Esophagus squamous epithelium (tissue), 5 donors: ENCODE measurements at regions not wholly inside any gene's neighbourhood (a gene's known extent, or its start where the extent isn't known, plus 50 kb on each side); places are given as distances from the start of the nearest gene placed in this dataset.

ENCODE experiments used
- DNase-seq: peaks from one replicate; lab custom pipeline; 2025; lab: John Stamatoyannopoulos, UW
- H3K27ac ChIP-seq, 4 donors: fragments of 200-600 bp; sonication (generic); one replicate each; pipeline ENCODE4 v1.5.1; 2016 to 2019; ENCODE audit warnings: mild to moderate bottlenecking in 1 of 4
- H3K27me3 ChIP-seq, 4 donors: fragments of 200-600 bp; sonication (generic); 1 replicate in 3 of 4; 2 replicates in 1 of 4; pipeline versions ENCODE4 v1.5.1 to v1.6.0; 2017 to 2021; ENCODE audit warnings: antibody characterized with exemption in 1 of 4
- H3K36me3 ChIP-seq, 3 donors: fragments of 200-600 bp; sonication (generic); one replicate each; pipeline ENCODE4 v1.5.1; 2016 to 2019
- H3K4me1 ChIP-seq, 3 donors: fragments of 200-600 bp; sonication (generic); one replicate each; pipeline ENCODE4 v1.5.1; 2017 to 2019
- H3K4me3 ChIP-seq, 4 donors: fragments of 200-600 bp; sonication (generic); 1 replicate in 3 of 4; 2 replicates in 1 of 4; pipeline ENCODE4 v1.5.1; 2016 to 2019; ENCODE audit warnings: mild to moderate bottlenecking in 2 of 4, moderate library complexity in 1 of 4
- H3K9me3 ChIP-seq, 3 donors: fragments of 200-600 bp; sonication (generic); one replicate each; pipeline ENCODE4 v1.5.1; 2016 to 2019
- POLR2A ChIP-seq, 4 donors: fragments of 450-650 bp; IDR thresholded peaks; one replicate each; pipeline ENCODE4 v1.6.1; 2017; ENCODE audit warnings: antibody characterized with exemption in 4 of 4, mild to moderate bottlenecking in 4 of 4, moderate library complexity in 3 of 4
- WGBS, 2 donors: methylation state at CpG; one replicate each; pipeline ENCODE4 v1.1.5; 2018; 5-methylcytosine and 5-hydroxymethylcytosine counted together
- intact Hi-C: fragments of 100-400 bp; cut with DNase I; formaldehyde crosslinking; loops from one replicate; pipeline ENCODE4 v1.15.0; 2022
- TF ChIP-seq, protein P1 (sequence below), 6 experiments: fragments of 450-650 bp in 4 of 6; fragments of 200-600 bp in 2 of 6; sonication (generic) in 2 of 6; IDR thresholded peaks; one replicate each; pipeline ENCODE4 v1.5.1; 2016 to 2019; ENCODE audit warnings: antibody characterized with exemption in 6 of 6, mild to moderate bottlenecking in 4 of 6, moderate library complexity in 4 of 6
- donor health status: DM: yes; HTN: yes; CAD: no.

DNA sequence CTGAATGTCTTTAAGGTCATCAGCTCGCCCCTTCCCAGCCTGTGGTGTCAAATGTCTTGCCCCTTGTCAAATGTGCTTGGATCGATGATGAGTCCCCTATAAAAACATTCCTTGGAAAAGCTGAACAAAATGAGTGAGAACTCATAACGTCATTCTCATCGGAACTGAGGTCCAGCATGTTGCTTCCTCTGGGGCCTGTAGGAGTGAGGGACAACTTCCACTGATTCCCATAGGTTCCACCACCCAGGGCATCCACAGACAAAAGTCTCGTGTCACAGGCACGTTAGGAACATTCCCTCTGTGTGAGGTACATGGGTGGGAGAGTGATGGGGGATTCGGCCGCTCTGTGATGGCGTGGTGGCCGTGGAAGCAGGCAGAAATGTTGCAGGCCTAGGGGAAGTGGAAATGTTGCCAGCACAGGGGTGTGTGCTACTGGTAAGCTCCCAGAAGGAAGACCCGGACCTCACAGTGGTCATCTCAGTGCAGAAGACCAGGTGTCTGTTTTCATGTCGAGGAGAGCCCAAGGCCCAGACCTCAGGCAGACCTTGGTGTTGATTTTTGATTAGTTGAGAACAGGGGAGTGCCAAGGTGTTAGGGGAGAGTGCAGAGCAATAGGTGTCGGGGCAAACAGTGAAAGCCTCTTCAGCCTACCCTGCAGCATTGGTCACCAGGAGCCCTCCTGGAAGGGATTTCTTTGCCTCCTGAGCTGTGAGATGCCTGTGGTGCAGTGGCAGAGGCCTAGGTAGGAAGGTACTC lies 96.8 kb downstream of the SNRPN start:
- Histone ChIP-seq H3K27ac (no peak overlapping the region), H3K4me3 (peak overlapping the region in 1 of 4 donors; percentile 21), H3K27me3 (no peaks in the 10 kb centered on the region), H3K9me3 (peaks cover 14 to 100% (median 100%) of the 10 kb centered on the region in 3 donors), H3K36me3 (peaks cover 0 to 92% (median 6%) of the 10 kb centered on the region in 3 donors), H3K4me1 (no peaks in the 10 kb centered on the region)
- DNase-seq: no peak
- intact Hi-C loops: no loop called here
- WGBS, 2 donors: 84 to 85% methylated on average over 3 to 13 of the region's 13 CpGs
- TF ChIP-seq POLR2A (IDR thresholded peaks at IDR 0.05): no peak
- TF ChIP-seq, protein P1, sequence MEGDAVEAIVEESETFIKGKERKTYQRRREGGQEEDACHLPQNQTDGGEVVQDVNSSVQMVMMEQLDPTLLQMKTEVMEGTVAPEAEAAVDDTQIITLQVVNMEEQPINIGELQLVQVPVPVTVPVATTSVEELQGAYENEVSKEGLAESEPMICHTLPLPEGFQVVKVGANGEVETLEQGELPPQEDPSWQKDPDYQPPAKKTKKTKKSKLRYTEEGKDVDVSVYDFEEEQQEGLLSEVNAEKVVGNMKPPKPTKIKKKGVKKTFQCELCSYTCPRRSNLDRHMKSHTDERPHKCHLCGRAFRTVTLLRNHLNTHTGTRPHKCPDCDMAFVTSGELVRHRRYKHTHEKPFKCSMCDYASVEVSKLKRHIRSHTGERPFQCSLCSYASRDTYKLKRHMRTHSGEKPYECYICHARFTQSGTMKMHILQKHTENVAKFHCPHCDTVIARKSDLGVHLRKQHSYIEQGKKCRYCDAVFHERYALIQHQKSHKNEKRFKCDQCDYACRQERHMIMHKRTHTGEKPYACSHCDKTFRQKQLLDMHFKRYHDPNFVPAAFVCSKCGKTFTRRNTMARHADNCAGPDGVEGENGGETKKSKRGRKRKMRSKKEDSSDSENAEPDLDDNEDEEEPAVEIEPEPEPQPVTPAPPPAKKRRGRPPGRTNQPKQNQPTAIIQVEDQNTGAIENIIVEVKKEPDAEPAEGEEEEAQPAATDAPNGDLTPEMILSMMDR (IDR thresholded peaks at IDR 0.05): no peak

DNA sequence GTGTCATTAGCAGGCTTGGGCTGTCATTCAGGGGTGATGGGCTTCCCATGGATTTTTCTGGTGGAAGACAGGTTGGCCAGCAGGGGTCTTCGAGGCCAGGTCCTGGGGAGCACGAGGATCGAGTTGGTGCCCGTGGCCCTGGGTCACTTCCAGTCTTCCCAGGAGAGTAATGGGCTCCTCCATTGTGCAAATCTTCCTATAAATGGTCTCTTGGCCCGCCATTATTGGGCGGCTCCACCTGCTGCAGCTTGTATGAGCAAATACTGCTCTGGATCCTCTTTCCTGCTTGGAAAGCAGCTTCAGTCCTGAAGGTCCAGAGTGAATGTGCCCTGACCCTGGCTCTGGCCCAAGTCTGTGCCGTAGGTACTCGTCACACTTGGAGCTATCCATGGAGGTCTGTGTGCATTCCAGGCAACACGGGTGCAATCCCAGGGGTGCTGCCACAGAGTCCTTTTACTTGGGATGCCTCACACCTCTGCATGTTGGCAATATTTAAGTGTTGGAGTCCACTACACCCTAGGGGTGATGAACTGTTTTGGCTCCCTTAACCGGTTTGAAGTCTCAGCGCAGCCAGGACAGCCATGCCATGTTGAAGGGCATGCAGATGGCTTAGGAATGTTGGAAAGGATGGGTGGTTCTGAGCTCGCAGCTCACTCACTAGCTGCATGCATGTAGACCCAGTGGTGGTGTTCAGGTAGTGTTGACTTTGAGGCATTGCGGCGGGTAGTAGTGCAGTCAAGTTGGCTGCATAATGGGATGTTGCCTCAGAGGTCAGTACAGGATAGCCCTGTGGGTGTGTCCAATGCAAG lies 97.6 kb downstream of the SNRPN start:
- Histone ChIP-seq H3K36me3 (peaks cover 0 to 92% (median 6%) of the 10 kb centered on the region in 3 donors), H3K4me3 (peak overlapping the region in 1 of 4 donors; percentile 21), H3K27ac (no peak overlapping the region), H3K9me3 (peaks cover 18 to 100% (median 100%) of the 10 kb centered on the region in 3 donors), H3K4me1 (no peaks in the 10 kb centered on the region), H3K27me3 (no peaks in the 10 kb centered on the region)
- DNase-seq: no peak
- TF ChIP-seq POLR2A (IDR thresholded peaks at IDR 0.05): no peak
- TF ChIP-seq, protein P1 (IDR thresholded peaks at IDR 0.05): no peak
- intact Hi-C loops: no loop called here
- 85 to 88% methylated on average over 5 to 8 of the region's 14 CpGs for WGBS, 2 donors

DNA sequence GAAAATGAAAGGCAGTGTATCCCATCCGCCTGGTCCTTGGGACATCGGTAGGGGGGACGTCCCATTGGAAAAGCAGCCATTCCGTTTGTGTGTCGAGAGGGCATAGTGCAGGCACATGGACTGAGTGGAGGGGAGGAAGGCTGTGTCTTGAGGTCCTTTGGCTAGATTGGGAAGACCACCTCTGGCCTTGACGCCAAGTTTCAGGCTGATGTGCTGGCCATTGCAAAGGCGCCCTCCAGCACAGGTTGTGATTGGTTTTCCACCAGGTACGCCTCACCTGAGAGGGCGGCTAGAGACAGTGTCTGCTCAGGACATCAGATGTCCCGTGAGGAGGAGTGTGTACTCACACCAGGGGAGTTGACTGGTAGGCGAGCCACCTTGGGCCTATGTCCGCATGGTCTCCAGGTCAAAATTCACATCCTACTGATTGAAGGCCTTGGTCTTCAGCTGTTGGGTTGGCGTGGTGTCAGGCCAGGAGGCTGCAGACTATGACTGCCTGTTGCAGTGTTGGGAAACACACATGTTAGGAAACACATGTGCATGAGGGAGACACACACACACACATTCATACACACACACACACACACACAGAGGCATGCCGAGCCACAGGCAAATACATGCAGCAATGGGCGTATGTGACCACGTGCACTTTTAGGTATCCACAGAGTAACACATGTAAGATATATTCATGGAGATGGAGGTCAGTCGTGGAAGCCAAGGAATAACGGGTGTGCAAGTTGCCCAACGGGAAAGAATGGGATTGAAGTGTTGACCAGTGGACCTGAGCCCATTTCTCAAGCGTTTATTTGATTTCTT lies 98.4 kb downstream of the SNRPN start:
- peaks cover 0 to 92% (median 6%) of the 10 kb centered on the region in 3 donors for H3K36me3 ChIP-seq
- no peaks in the 10 kb centered on the region for H3K27me3 ChIP-seq
- no peaks in the 10 kb centered on the region for H3K4me1 ChIP-seq
- WGBS, 2 donors: 88 to 89% methylated on average over 10 to 11 of the region's 20 CpGs
- H3K27ac ChIP-seq: no peak overlapping the region
- TF ChIP-seq, protein P1 (IDR thresholded peaks at IDR 0.05): no peak
- no peak for TF ChIP-seq POLR2A (IDR thresholded peaks at IDR 0.05)
- no peak for DNase-seq
- peak overlapping the region in 1 of 4 donors; percentile 21 for H3K4me3 ChIP-seq
- peaks cover 23 to 100% (median 100%) of the 10 kb centered on the region in 3 donors for H3K9me3 ChIP-seq
- intact Hi-C loops: no loop called here

DNA sequence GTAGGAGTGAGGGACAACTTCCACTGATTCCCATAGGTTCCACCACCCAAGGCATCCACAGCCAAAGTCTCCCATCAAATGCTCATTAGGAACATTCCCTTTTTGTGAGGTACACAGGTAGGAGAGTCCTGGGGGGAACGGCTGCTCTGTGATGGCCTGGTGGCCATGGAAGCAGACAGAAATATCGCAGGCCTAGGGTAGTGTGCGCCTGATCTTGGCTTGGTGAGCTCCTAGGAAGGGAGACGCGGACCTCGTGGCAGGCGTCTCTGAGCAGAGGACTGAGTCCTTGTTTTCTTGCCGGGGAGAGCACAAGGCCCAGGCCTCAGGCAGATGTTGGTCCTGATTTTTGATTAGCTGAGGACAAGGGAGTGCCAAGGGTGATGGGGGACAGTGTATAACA lies 99.5 kb downstream of the SNRPN start:
- peaks cover 6 to 95% (median 11%) of the 10 kb centered on the region in 3 donors for H3K36me3 ChIP-seq
- peaks cover 25 to 100% (median 100%) of the 10 kb centered on the region in 3 donors for H3K9me3 ChIP-seq
- H3K4me1 ChIP-seq: no peaks in the 10 kb centered on the region
- no peak overlapping the region for H3K27ac ChIP-seq
- no peak overlapping the region for H3K4me3 ChIP-seq
- H3K27me3 ChIP-seq: no peaks in the 10 kb centered on the region
- no peak for TF ChIP-seq POLR2A (IDR thresholded peaks at IDR 0.05)
- TF ChIP-seq, protein P1 (IDR thresholded peaks at IDR 0.05): no peak
- 88% methylated on average over 6 of the region's 8 CpGs; no CpG with 5 or more reads in 1 of the 2 donors for WGBS, 2 donors
- no peak for DNase-seq
- intact Hi-C loops: no loop called here
